Right atrium auricular region (tissue), 2 donors: ENCODE measurements at regions not wholly inside any gene's neighbourhood (a gene's known extent, or its start where the extent isn't known, plus 50 kb on each side); places are given as distances from the start of the nearest gene placed in this dataset.

Experiments
- DNase-seq: peaks from one replicate; pipeline ENCODE4 v3.0.0-alpha.2; 2019; ENCODE audit warnings: low spot score
- H3K27ac ChIP-seq, 2 donors: fragments of 200-600 bp; sonication (generic); 1 replicate in 1 of 2; 2 replicates in 1 of 2; pipeline ENCODE4 v1.5.1; 2016 to 2019
- H3K27me3 ChIP-seq, 2 donors: fragments of 200-600 bp; sonication (generic); one replicate each; pipeline versions ENCODE4 v1.5.1 to v1.6.0; 2017 to 2019
- H3K36me3 ChIP-seq: fragments of 200-600 bp; sonication (generic); one replicate; pipeline ENCODE4 v1.5.1; 2016
- H3K4me1 ChIP-seq, 2 donors: fragments of 200-600 bp; sonication (generic); one replicate each; pipeline versions ENCODE4 v1.5.1 to v1.6.0; 2017 to 2019
- H3K4me3 ChIP-seq, 2 donors: fragments of 200-600 bp; sonication (generic); 1 replicate in 1 of 2; 2 replicates in 1 of 2; pipeline ENCODE4 v1.5.1; 2017 to 2019; ENCODE audit warnings: mild to moderate bottlenecking in 1 of 2, moderate library complexity in 1 of 2
- H3K9me3 ChIP-seq, 2 donors: fragments of 200-600 bp; sonication (generic); one replicate each; pipeline ENCODE4 v1.5.1; 2019
- TF ChIP-seq, protein P1 (sequence below), 2 donors: fragments of 200-600 bp; sonication (generic); IDR thresholded peaks; one replicate each; pipeline ENCODE4 v1.5.1; 2019; ENCODE audit warnings: antibody characterized with exemption in 2 of 2

DNA sequence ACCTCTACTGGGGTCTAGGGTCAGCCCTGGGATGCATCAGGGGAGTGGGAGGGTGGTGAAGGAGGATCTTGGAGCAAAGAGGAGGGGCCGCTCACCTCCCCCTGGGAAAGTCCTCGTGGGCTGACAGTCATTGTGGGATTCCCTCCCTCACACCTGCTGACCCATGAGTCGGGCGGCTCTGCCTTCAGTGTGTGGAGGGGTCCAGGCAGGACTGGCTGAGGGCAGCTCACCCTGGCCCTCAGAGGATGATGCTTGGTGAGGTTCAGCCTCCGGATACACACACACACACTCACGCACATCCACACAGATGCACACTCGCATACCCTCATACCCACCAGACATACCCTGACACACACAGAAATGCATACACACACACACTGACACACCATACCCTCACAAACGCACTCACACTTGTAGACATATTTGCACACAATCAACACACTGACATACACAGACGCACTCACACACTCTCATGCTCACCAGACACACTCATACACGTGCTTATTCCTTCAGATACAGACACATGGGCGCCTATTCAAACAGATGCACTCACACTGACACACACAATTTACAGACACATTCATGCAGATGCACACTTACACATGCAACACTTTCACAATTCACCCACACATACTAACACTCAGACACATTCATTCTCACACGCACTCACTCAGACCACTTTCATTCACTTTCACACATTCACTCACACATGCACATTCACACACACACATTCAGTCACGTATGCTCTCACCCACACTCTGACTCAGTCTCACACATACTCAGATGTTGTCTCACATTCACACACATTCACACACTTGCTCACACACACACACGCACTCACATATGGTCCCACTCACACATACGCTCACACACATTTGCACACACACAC is 105.1 kb upstream of the RPL38 start:
- Histone ChIP-seq H3K4me1 (no peaks in the 10 kb centered on the region), H3K4me3 (no peak overlapping the region), H3K9me3 (no peaks in the 10 kb centered on the region), H3K27ac (no peak overlapping the region), H3K27me3 (no peaks in the 10 kb centered on the region), H3K36me3 (no peaks in the 10 kb centered on the region)
- no peak for DNase-seq
- TF ChIP-seq, protein P1, sequence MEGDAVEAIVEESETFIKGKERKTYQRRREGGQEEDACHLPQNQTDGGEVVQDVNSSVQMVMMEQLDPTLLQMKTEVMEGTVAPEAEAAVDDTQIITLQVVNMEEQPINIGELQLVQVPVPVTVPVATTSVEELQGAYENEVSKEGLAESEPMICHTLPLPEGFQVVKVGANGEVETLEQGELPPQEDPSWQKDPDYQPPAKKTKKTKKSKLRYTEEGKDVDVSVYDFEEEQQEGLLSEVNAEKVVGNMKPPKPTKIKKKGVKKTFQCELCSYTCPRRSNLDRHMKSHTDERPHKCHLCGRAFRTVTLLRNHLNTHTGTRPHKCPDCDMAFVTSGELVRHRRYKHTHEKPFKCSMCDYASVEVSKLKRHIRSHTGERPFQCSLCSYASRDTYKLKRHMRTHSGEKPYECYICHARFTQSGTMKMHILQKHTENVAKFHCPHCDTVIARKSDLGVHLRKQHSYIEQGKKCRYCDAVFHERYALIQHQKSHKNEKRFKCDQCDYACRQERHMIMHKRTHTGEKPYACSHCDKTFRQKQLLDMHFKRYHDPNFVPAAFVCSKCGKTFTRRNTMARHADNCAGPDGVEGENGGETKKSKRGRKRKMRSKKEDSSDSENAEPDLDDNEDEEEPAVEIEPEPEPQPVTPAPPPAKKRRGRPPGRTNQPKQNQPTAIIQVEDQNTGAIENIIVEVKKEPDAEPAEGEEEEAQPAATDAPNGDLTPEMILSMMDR (IDR thresholded peaks at IDR 0.05), result no peak

DNA sequence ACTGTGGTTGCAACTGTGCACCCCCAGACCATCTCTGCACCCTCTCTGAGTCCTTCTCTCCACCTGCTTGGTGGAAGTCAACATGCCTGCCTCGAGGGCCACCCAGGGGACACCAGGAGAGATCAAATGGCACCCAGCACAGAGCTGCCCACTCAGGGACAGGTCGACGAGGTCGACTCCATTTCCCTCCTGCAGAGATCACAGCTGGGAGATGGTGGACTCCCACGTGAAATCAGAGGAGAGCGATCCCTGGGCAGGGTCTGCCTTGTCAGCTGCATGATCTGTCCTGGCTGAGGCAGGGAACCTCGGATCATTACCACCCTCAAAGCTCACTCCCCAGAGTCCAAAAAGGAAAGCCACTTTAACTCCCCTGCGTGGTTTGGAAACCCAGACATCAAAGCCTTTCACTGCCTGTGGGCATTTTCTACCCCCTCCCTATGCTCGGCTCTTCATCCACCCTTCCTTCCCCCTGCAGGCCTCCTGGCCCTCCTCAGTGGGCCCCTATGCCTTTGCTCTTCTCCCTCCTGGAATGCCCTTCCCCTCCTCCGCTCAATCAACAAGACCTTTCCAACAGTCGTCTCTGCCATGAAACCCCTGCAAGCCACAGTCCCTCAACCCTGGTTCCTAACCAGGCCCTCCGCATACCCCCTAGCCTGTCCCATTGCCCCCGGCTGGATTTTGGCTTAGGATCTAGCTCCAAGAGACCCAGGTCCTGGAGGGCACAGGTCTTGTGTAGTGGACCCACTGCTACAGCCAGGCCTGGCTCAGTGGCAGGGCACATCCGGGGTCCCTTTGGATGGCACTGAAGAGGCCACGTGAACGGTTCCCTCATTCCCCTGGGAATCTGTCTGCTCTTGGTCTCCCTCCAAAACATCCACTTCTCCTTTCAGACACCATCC is 103.8 kb upstream of the RPL38 start:
- TF ChIP-seq, protein P1 (IDR thresholded peaks at IDR 0.05), result no peak

DNA sequence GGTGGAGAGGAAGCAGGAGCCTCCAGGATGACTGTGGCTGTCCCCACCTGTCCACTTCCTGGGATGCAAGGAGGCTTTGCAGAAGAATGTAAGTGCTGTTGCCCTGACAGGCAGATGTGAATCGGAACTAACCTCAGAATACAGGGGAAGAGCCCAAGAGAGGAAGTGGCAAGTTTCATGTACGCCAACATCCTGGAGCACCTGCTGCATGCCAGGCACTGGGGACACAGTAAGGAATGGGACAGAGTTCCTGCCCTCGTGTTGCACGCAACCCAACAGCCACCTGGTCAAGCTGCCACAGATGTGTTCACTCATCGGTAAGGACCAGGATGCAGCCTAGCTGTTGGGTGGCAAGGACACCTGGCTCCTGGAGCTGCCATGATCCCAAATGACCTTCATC is 98.6 kb upstream of the RPL38 start:
- Histone ChIP-seq H3K36me3 (no peaks in the 10 kb centered on the region), H3K4me1 (no peaks in the 10 kb centered on the region), H3K4me3 (no peak overlapping the region), H3K27me3 (no peaks in the 10 kb centered on the region), H3K9me3 (no peaks in the 10 kb centered on the region), H3K27ac (no peak overlapping the region)
- TF ChIP-seq, protein P1 (IDR thresholded peaks at IDR 0.05), result no peak
- DNase-seq, result no peak

More for the DNA sequence above, 103.8 kb upstream of the RPL38 start:
- Histone ChIP-seq H3K4me1 (no peaks in the 10 kb centered on the region), H3K27ac (no peak overlapping the region), H3K9me3 (no peaks in the 10 kb centered on the region), H3K36me3 (no peaks in the 10 kb centered on the region), H3K4me3 (no peak overlapping the region), H3K27me3 (no peaks in the 10 kb centered on the region)
- no peak for DNase-seq

DNA sequence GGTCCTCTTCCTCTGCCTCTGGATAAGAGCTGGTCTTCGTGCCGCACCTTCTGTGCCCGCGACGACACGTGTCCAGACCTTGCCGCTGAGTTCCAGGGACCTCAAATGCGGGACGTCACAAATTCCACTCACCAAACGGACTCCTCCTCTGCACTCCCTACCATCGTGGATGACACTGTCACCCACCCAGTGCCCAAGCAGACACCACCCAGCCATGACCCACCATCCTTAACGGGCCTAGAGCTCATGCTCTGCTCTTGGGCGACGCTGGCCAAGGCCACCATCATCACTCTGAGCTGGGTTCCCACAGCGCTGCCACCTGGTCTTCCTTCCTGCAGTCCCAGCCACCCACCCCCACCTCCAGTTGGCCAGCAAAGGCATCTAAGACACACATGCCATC is 96.4 kb upstream of the RPL38 start:
- Histone ChIP-seq H3K36me3 (no peaks in the 10 kb centered on the region), H3K27ac (no peak overlapping the region), H3K27me3 (no peaks in the 10 kb centered on the region), H3K4me3 (no peak overlapping the region), H3K9me3 (no peaks in the 10 kb centered on the region), H3K4me1 (no peaks in the 10 kb centered on the region)
- no peak for DNase-seq
- TF ChIP-seq, protein P1 (IDR thresholded peaks at IDR 0.05), result no peak

DNA sequence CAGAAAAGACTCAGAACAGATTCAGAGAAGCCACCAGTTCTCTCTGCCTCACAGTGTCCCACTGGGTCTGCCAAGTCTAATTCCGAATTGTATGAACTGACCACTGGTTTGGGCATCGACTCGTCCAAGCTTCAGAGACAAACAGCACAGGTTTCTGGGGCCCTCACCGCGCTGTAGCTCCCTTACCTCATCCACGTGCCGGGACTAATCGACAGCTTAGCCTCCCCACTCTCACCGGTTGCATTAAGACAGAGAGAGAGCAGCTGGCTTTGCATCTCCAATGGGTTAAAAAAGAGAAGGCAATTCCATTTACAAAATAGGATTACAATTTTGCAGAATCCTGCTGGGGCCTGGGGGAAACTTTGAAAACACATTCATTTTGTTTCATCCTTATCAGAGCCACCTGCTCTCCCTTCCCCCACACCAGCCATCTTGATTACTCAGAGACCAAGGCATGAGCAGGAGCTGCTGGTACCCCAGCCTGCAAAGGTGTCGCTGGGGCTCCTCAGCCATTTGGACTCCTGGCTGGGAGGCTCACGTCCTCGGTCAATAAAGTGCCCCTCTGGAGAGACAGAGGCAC is 95.3 kb upstream of the RPL38 start:
- Histone ChIP-seq H3K9me3 (no peaks in the 10 kb centered on the region), H3K36me3 (no peaks in the 10 kb centered on the region), H3K27me3 (no peaks in the 10 kb centered on the region), H3K27ac (no peak overlapping the region), H3K4me3 (no peak overlapping the region), H3K4me1 (no peaks in the 10 kb centered on the region)
- TF ChIP-seq, protein P1 (IDR thresholded peaks at IDR 0.05), result no peak
- DNase-seq, result no peak
